ENCODE measurements at regions not wholly inside any gene's neighbourhood (a gene's known extent, or its start where the extent isn't known, plus 50 kb on each side); places are given as distances from the start of the nearest gene placed in this dataset.

DNA sequence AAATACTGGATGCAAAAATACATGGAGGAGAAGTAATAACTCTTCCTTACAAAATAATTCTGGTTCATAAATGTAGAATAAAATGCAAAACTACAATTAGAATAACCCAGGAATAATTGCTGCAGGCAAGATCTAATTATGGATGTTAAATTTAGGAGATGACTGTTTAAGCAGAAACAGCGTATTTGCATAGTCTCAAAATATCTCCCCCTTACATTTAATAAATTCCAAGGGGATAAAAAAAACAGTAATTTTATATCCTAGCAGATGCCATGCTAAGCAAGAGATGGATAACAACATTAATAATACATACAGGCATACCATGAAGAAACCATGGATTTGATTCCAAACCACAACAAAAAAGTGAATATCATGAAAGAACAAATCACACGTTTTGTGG is 1253.1 kb upstream of the MIR17HG start:
- TF ChIP-seq, protein P1, sequence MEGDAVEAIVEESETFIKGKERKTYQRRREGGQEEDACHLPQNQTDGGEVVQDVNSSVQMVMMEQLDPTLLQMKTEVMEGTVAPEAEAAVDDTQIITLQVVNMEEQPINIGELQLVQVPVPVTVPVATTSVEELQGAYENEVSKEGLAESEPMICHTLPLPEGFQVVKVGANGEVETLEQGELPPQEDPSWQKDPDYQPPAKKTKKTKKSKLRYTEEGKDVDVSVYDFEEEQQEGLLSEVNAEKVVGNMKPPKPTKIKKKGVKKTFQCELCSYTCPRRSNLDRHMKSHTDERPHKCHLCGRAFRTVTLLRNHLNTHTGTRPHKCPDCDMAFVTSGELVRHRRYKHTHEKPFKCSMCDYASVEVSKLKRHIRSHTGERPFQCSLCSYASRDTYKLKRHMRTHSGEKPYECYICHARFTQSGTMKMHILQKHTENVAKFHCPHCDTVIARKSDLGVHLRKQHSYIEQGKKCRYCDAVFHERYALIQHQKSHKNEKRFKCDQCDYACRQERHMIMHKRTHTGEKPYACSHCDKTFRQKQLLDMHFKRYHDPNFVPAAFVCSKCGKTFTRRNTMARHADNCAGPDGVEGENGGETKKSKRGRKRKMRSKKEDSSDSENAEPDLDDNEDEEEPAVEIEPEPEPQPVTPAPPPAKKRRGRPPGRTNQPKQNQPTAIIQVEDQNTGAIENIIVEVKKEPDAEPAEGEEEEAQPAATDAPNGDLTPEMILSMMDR (IDR thresholded peaks at IDR 0.05; ENCODE audit: low read depth, low read length, poor library complexity, severe bottlenecking): no peak
- TF ChIP-seq EZH2phosphoT487 (IDR thresholded peaks at IDR 0.05; ENCODE audit: borderline replicate concordance, low read length): no peak
